Right renal cortex interstitium (tissue), 3 donors: ENCODE measurements at regions not wholly inside any gene's neighbourhood (a gene's known extent, or its start where the extent isn't known, plus 50 kb on each side); places are given as distances from the start of the nearest gene placed in this dataset.
"Not testable (repeated sequence)": the region's sequence is repeated elsewhere in the genome, so short reads cannot be mapped to it uniquely, and the experiment has no call there.

Experiments
- DNase-seq, 3 donors: peaks; one replicate each; pipeline ENCODE4 v3.0.0-alpha.2; 2013; ENCODE audit warnings: low read depth in 3 of 3, low spot score in 2 of 3

DNA sequence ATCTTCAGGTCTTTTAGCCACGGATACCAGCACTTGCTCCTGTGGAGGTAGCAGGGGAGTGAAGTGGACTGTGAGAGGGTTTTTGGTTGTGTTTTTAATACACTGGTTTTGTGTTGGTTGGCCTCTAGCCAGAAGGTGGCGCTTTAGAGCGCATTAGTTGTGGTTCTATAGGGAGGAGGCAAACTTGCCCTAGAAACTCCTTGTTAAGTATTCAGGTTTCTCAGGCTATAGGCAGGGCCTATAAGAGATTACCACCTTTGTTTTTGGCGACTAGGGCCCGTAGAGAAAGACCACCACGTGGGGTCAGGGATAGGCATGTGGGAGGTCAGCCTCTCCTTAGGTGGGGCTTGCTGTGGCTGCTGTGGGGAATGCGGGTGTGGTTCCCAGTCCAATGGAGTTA is 221.6 kb upstream of the SPANXN4 start:
- DNase-seq, result no peak

DNA sequence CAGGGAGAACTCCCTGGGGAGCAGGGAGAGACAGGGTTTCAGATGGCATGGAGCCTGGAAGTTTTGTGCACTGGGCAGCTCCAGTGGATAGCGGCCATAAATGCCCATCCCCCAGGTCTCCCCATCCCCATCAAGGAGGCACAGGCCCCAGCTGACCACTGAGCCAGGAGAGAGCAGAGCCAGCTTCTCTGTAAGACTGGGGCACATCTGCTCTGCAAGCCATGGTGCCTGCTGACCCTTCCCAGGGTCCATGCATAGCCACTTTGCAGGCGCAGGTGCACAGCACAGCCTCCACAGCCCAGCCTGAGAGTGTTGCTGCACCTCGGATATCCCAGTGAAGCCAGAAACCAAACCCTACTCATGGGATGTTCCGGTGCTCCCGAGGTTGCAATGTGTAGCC is 206.3 kb upstream of the SPANXN4 start:
- no peak for DNase-seq

GRCh38 chrX:142828129-142828528 is 197.6 kb upstream of the SPANXN4 start:
- no peak for DNase-seq

DNA sequence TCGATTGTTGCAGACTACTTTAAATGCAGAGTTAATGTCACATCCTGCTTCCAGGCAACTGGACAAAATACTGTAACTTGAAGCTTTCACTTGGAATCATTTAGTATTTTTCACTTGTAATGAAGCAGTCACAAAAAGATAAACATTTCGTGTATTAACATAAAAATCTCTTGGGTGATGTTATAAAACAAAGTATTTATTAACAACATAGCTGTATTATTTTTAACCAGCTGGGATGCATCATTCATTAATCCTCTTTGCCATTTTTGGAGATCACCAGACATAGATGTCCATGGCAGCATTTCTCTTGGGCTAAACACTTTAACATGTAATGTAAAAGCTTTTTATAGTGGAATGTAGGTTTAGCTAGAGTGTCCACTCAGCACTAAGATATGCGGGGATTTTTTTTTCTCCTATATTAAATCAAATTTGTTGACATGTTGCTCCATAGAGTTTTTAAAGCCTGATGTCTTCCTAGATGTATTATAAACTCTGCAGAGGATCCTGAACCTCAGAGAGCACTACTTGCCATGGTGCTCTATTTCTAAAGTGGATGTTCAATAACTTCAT is 193.7 kb upstream of the SPANXN4 start:
- DNase-seq, result peak in 2 of 3 donors; percentile 0 to 6

GRCh38 chrX:142854970-142855369 is 170.8 kb upstream of the SPANXN4 start:
- DNase-seq, result no peak

DNA sequence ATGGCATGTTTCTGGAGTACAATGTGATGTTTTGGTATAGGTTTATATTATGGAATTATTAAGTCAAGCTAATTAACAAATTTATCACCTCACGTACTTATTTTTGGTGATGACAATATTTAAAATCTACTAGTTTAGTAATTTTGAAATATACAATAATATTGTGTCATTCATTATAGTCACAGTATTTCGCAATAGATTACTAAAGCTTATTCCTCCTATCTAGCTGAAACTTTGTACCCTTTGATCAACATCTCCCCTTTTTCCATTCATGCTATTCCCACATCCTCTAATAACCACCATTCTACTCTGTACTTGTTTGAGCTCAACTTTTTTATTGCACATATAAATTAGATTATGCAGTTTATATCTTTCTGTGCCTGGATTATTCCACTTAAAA is 164.8 kb upstream of the SPANXN4 start:
- no peak for DNase-seq

DNA sequence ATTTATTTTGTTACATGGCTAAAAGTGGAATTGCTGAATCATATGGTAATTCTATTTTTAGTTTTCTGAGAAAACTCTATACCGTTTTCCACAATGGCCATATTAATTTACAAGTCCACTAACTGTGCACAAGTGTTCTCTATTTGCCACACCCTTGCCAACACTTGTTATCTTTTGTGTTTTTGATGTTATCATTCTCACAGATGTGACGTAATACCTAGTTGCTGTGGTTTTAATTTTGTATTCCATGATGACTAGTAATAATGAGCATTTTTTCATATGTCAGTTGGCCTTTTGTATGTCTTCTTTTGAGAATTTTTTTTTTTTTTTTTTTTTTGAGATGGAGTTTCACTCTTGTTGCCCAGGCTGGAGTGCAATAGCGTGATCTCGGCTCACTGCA is 164.2 kb upstream of the SPANXN4 start:
- DNase-seq, result no peak

- not testable (repeated sequence) for DNase-seq
Observed at GRCh38 chrX:142866247-142866646, 159.5 kb upstream of the SPANXN4 start.

DNA sequence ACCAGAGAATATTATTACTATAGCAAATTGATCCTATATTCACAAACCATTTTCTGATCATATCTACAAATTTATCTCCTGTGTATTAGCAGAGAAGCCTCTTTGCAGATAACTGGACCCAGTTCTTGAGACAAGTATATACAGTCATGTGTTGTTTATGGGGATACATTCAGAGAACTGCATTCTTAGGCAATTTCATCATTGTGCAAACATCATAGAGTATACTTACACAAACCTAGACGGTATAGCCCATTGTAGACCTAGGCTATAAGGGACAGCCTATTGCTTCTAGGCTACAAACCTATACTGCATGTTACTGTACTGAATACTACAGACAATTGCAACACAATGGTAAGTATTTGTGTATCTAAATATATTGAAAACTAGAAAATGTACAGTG is 152.5 kb upstream of the SPANXN4 start:
- no peak for DNase-seq

DNA sequence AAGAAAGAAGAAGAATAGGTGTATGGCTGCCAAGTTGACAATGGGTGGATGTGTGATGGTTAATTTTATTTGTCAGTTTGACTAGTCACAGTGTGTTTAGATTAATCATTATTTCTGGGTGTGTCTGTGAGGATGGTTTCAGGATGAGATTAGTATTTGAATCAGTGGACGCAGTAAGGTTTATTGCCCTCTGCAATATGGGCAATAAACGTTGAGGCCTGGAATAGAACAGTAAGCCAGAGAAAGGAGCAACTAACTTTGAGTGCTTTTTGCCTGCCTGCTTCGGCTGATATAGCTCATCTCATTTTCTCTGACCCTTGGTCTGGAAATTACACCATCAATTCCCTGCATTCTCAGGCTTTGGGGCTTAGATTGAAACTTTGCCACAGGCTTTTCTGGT is 140.8 kb upstream of the SPANXN4 start:
- no peak for DNase-seq

DNA sequence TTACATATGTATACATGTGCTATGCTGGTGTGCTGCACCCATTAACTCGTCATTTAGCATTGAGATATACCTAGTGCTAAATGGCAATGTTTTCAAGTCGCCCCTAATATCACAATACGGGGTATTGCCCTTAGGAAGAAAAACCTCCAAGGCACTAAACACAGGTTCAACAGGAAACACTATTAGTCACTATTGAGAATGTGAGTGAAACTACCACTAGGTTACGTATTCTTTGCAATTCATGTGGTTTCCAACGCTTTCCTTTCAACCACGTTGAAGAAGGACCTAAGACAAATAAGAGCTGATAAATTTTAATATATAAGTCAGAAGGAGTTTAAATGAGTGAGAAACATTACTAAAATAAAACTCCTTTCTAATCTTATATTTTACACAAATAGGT is 134.7 kb upstream of the SPANXN4 start:
- DNase-seq, result no peak

- DNase-seq, result no peak
Observed at GRCh38 chrX:142898164-142898563, 127.6 kb upstream of the SPANXN4 start.

DNA sequence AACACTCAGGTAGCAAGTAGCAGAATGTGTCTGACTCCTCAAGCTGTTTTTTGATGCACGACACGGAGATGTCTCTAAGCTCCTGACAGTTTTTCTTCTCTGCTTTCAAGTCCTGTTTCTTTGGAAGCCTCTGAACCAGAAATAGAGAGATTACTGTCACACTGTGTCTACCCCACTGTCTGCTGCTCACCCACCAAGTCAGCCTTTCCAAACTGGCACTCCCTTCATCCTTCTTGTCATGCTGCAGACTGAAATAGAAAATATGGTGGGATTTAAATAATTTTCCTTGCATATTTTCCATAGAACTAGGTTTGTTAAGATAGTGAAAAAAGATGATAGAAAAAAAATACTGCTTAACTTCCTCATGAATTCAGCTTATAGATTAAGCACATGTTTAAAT is 102.5 kb upstream of the SPANXN4 start:
- DNase-seq, result no peak

GRCh38 chrX:142938793-142939192 is 86.9 kb upstream of the SPANXN4 start:
- no peak for DNase-seq

DNA sequence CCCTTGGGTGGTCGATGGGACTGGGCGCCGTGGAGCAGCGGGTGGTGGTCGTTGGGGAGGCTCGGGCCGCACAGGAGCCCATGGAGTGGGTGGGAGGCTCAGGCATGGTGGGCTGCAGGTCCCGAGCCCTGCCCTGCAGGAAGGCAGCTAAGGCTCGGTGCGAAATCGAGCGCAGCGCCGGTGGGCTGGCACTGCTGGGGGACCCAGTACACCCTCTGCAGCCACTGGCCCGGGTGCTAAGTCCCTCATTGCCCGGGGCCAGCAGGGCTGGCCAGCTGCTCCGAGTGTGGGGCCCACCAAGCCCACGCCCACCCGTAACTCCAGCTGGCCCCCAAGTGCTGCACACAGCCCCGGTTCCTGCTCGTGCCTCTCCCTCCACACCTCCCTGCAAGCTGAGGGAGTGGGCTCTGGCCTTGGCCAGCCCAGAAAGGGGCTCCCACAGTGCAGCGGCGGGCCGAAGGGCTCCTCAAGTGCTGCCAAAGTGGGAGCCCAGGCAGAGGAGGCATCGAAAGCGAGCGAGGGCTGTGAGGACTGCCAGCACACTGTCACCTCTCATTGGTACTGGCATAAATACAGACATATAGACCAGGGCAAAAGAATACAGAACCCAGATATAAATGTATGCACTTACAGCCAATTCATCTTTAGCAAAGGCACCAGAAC is 53.5 kb upstream of the SPANXN4 start:
- DNase-seq, result not testable (repeated sequence)
